ENCODE measurements at regions not wholly inside any gene's neighbourhood (a gene's known extent, or its start where the extent isn't known, plus 50 kb on each side); places are given as distances from the start of the nearest gene placed in this dataset.

- no peak for DNase-seq (ENCODE audit: unreplicated experiment)
- no peaks in the 10 kb centered on the region for H3K9me3 Mint-ChIP-seq (ENCODE audit: unreplicated experiment)
- no TSS peak for BruUV-seq (replicated peaks)
- H3K36me3 Mint-ChIP-seq (ENCODE audit: insufficient read depth, unreplicated experiment) = no peaks in the 10 kb centered on the region
- H3K27me3 Mint-ChIP-seq (ENCODE audit: insufficient read depth, unreplicated experiment) = no peaks in the 10 kb centered on the region
- ChIA-PET CTCF (interaction anchor here (0.5 kb wide), 1 partner anchor 215 kb away, joined by 3 read pairs; no protein-coding TSS in a partner anchor), POLR2A (interaction anchor here (1.2 kb wide), 1 partner anchor 24 kb away, joined by 3 read pairs; no protein-coding TSS in a partner anchor)
- H3K4me3 Mint-ChIP-seq (ENCODE audit: unreplicated experiment) = no peak overlapping the region
- peaks cover 24% of the 10 kb centered on the region for H3K4me1 Mint-ChIP-seq (ENCODE audit: insufficient read depth, unreplicated experiment)
- TF ChIP-seq CTCF (IDR thresholded peaks at IDR 0.05; ENCODE audit: unreplicated experiment) = no peak
- intact Hi-C loops (cut with micrococcal nuclease) = no loop called here
- no peak overlapping the region for H3K27ac Mint-ChIP-seq (ENCODE audit: low read depth, unreplicated experiment)
Measured at GRCh38 chr2:195536906-195537305, 120.1 kb upstream of the SLC39A10 start.

GRCh38 chr2:195535911-195536522, 121.0 kb upstream of the SLC39A10 start:
- Mint-ChIP-seq H3K9me3 (ENCODE audit: unreplicated experiment) (no peaks in the 10 kb centered on the region), H3K27me3 (ENCODE audit: insufficient read depth, unreplicated experiment) (no peaks in the 10 kb centered on the region), H3K36me3 (ENCODE audit: insufficient read depth, unreplicated experiment) (no peaks in the 10 kb centered on the region), H3K4me1 (ENCODE audit: insufficient read depth, unreplicated experiment) (peaks cover 24% of the 10 kb centered on the region), H3K4me3 (ENCODE audit: unreplicated experiment) (no peak overlapping the region), H3K27ac (ENCODE audit: low read depth, unreplicated experiment) (no peak overlapping the region)
- BruUV-seq (replicated peaks) = no TSS peak
- no peak for TF ChIP-seq CTCF (IDR thresholded peaks at IDR 0.05; ENCODE audit: unreplicated experiment)
- ChIA-PET CTCF (interaction anchor here (0.6 to 1.2 kb wide), 2 partner anchors 114 to 217 kb away, joined by 3 read pairs; no protein-coding TSS in a partner anchor), POLR2A (interaction anchor here (0.5 to 3.8 kb wide), 3 partner anchors 25 to 121 kb away, joined by 3 to 33 read pairs (median 4); partner anchors contain the start of gene SLC39A10)
- intact Hi-C loops (cut with micrococcal nuclease) = no loop called here
- DNase-seq (ENCODE audit: unreplicated experiment) = no peak

- Mint-ChIP-seq H3K27ac (ENCODE audit: low read depth, unreplicated experiment) (no peak overlapping the region), H3K9me3 (ENCODE audit: unreplicated experiment) (no peaks in the 10 kb centered on the region), H3K4me3 (ENCODE audit: unreplicated experiment) (no peak overlapping the region), H3K4me1 (ENCODE audit: insufficient read depth, unreplicated experiment) (peaks cover 24% of the 10 kb centered on the region), H3K27me3 (ENCODE audit: insufficient read depth, unreplicated experiment) (no peaks in the 10 kb centered on the region), H3K36me3 (ENCODE audit: insufficient read depth, unreplicated experiment) (no peaks in the 10 kb centered on the region)
- POLR2A ChIA-PET = interaction anchor here (1.2 to 3.8 kb wide), 7 partner anchors 9 to 131 kb away, joined by 4 to 33 read pairs (median 8); partner anchors contain the start of gene SLC39A10
- no peak for DNase-seq (ENCODE audit: unreplicated experiment)
- intact Hi-C loops (cut with micrococcal nuclease) = loop anchor here (5.0 kb wide), 1 partner anchor 218 kb away; no protein-coding TSS in a partner anchor
- no peak for TF ChIP-seq CTCF (IDR thresholded peaks at IDR 0.05; ENCODE audit: unreplicated experiment)
- CTCF ChIA-PET = interaction anchor here (1.2 to 1.9 kb wide), 4 partner anchors 122 to 216 kb away, joined by 3 to 8 read pairs (median 4); partner anchors contain the start of gene SLC39A10
- no TSS peak for BruUV-seq (replicated peaks)
Measured at GRCh38 chr2:195534971-195535370, 122.1 kb upstream of the SLC39A10 start.

- H3K4me1 Mint-ChIP-seq (ENCODE audit: insufficient read depth, unreplicated experiment) = peaks cover 24% of the 10 kb centered on the region
- no peaks in the 10 kb centered on the region for H3K36me3 Mint-ChIP-seq (ENCODE audit: insufficient read depth, unreplicated experiment)
- no TSS peak for BruUV-seq (replicated peaks)
- H3K4me3 Mint-ChIP-seq (ENCODE audit: unreplicated experiment) = no peak overlapping the region
- intact Hi-C loops (cut with micrococcal nuclease) = loop anchor here (5.0 kb wide), 1 partner anchor 217 kb away; no protein-coding TSS in a partner anchor
- H3K27ac Mint-ChIP-seq (ENCODE audit: low read depth, unreplicated experiment) = peak overlapping the region; percentile 91
- ChIA-PET CTCF (interaction anchor here (0.6 to 1.9 kb wide), 12 partner anchors 12 to 968 kb away, joined by 3 to 8 read pairs (median 4); partner anchors contain the start of gene SLC39A10), POLR2A (interaction anchor here (0.6 to 3.8 kb wide), 12 partner anchors 10 to 1508 kb away, joined by 3 to 33 read pairs (median 7); partner anchors contain the start of gene SLC39A10)
- peak; percentile 91 for DNase-seq (ENCODE audit: unreplicated experiment)
- H3K9me3 Mint-ChIP-seq (ENCODE audit: unreplicated experiment) = no peaks in the 10 kb centered on the region
- no peaks in the 10 kb centered on the region for H3K27me3 Mint-ChIP-seq (ENCODE audit: insufficient read depth, unreplicated experiment)
- TF ChIP-seq CTCF (IDR thresholded peaks at IDR 0.05; ENCODE audit: unreplicated experiment) = no peak
Measured at GRCh38 chr2:195533771-195534642, 123.0 kb upstream of the SLC39A10 start.
